AG04450 (cell line): ENCODE measurements at regions not wholly inside any gene's neighbourhood (a gene's known extent, or its start where the extent isn't known, plus 50 kb on each side); places are given as distances from the start of the nearest gene placed in this dataset.

Experiments
- CTCF ChIA-PET: fragments of 300-600, 350-600 bp; formaldehyde crosslinking; extraction: SDS; loops from one replicate; lab custom pipeline; 2022; ENCODE audit warnings: antibody characterized with exemption, inconsistent platforms; lab: Charles Lee
- POLR2A ChIA-PET: fragments of 350-600 bp; formaldehyde crosslinking; extraction: SDS; loops from one replicate; lab custom pipeline; 2021; ENCODE audit warnings: antibody characterized with exemption, inconsistent platforms; lab: Yijun Ruan, JAX
- DNase-seq: peaks from one replicate; pipeline ENCODE4 v3.0.0-alpha.2; 2011; ENCODE audit warnings: low read depth, low spot score
- H3K27ac ChIP-seq: one replicate; pipeline ENCODE4 v1.5.1; 2012; ENCODE audit warnings: low read depth, low read length, control low read depth
- H3K27me3 ChIP-seq: one replicate; pipeline ENCODE4 v1.6.0; 2012; ENCODE audit warnings: low read length; ENCODE audit not compliant: control insufficient read depth, insufficient read depth
- H3K4me3 ChIP-seq: 2 replicates; pipeline ENCODE4 v1.5.1; 2011; ENCODE audit warnings: mild to moderate bottlenecking, low read depth, low read length, control low read depth
- H3K9me3 ChIP-seq: 2 replicates; pipeline ENCODE4 v1.5.1; 2012; ENCODE audit warnings: low read length; ENCODE audit not compliant: control insufficient read depth, insufficient read depth
- CTCF ChIP-seq: IDR thresholded peaks from 2 replicates; pipeline ENCODE4 v1.5.1; 2011; ENCODE audit warnings: low read depth, low read length, control low read depth, inconsistent platforms

GRCh38 chr10:65112573-65112972 is 1591.4 kb downstream of the REEP3 start:
- H3K27me3 ChIP-seq: no peaks in the 10 kb centered on the region
- no peaks in the 10 kb centered on the region; the same call in none of the 2 replicates for H3K9me3 ChIP-seq
- H3K4me3 ChIP-seq: no peak overlapping the region
- ChIA-PET CTCF (no interaction called here), POLR2A (no interaction called here)
- DNase-seq: no peak
- no peak overlapping the region for H3K27ac ChIP-seq
- TF ChIP-seq CTCF: no peak

GRCh38 chr10:65123120-65123519 is 1601.9 kb downstream of the REEP3 start:
- Histone ChIP-seq H3K4me3 (no peak overlapping the region), H3K9me3 (no peaks in the 10 kb centered on the region)
- CTCF ChIA-PET: no interaction called here

GRCh38 chr10:65125212-65125611 is 1604.0 kb downstream of the REEP3 start:
- no peaks in the 10 kb centered on the region for H3K9me3 ChIP-seq
- no peak for TF ChIP-seq CTCF
- H3K4me3 ChIP-seq: no peak overlapping the region
- no peak for DNase-seq
- ChIA-PET POLR2A (no interaction called here), CTCF (no interaction called here)
- no peak overlapping the region for H3K27ac ChIP-seq
- H3K27me3 ChIP-seq: no peaks in the 10 kb centered on the region

More at GRCh38 chr10:65123120-65123519, 1601.9 kb downstream of the REEP3 start:
- TF ChIP-seq CTCF: no peak
- POLR2A ChIA-PET: no interaction called here
- DNase-seq: no peak
- Histone ChIP-seq H3K27ac (no peak overlapping the region), H3K27me3 (no peaks in the 10 kb centered on the region)

- no peak for TF ChIP-seq CTCF
- Histone ChIP-seq H3K9me3 (no peaks in the 10 kb centered on the region), H3K27ac (no peak overlapping the region), H3K27me3 (no peaks in the 10 kb centered on the region), H3K4me3 (no peak overlapping the region)
- ChIA-PET POLR2A (no interaction called here), CTCF (no interaction called here)
- DNase-seq: no peak
These were observed 1605.1 kb downstream of the REEP3 start for GRCh38 chr10:65126288-65126687.

- TF ChIP-seq CTCF: no peak
- H3K4me3 ChIP-seq: no peak overlapping the region
- no peak overlapping the region for H3K27ac ChIP-seq
- ChIA-PET CTCF (no interaction called here), POLR2A (no interaction called here)
- no peaks in the 10 kb centered on the region for H3K27me3 ChIP-seq
- DNase-seq: no peak
- H3K9me3 ChIP-seq: no peaks in the 10 kb centered on the region
These were observed 1607.1 kb downstream of the REEP3 start for GRCh38 chr10:65128277-65128676.
